Endothelial cell of umbilical vein (primary cell): ENCODE measurements at regions not wholly inside any gene's neighbourhood (a gene's known extent, or its start where the extent isn't known, plus 50 kb on each side); places are given as distances from the start of the nearest gene placed in this dataset.

ENCODE experiments used
- CTCF ChIP-seq, 2 donors: IDR thresholded peaks; 1 replicate in 1 of 2; 2 replicates in 1 of 2; pipeline ENCODE4 v1.5.1; 2011; ENCODE audit warnings: low read length in 2 of 2, mild to moderate bottlenecking in 2 of 2, moderate library complexity in 2 of 2, control low read depth in 1 of 2, inconsistent platforms in 1 of 2, low read depth in 1 of 2; ENCODE audit not compliant: insufficient read depth in 1 of 2; ENCODE audit errors: extremely low read depth in 1 of 2
- EZH2 ChIP-seq: IDR thresholded peaks from 2 replicates; pipeline ENCODE4 v1.6.1; 2012; ENCODE audit warnings: borderline replicate concordance, low read depth, mild to moderate bottlenecking, moderate library complexity, low read length, inconsistent platforms; ENCODE audit not compliant: severe bottlenecking
- MAX ChIP-seq: IDR thresholded peaks from 2 replicates; pipeline ENCODE4 v1.6.1; 2011; ENCODE audit not compliant: insufficient read depth, insufficient read length
- POLR2A ChIP-seq: IDR thresholded peaks from 2 replicates; pipeline ENCODE4 v1.6.1; 2012; ENCODE audit warnings: low read depth, mild to moderate bottlenecking, control low read depth, low read length
- POLR2AphosphoS5 ChIP-seq: IDR thresholded peaks from 2 replicates; pipeline ENCODE4 v1.6.1; 2012; ENCODE audit warnings: low read depth, mild to moderate bottlenecking, control low read depth, low read length, moderate library complexity; ENCODE audit not compliant: insufficient read depth

- no peak for TF ChIP-seq POLR2A
- no peak for TF ChIP-seq CTCF (IDR thresholded peaks at IDR 0.05; ENCODE audit: extremely low read depth in 1 of 2, insufficient read depth in 1 of 2, low read depth in 1 of 2, low read length in 2 of 2)
- no peak for TF ChIP-seq MAX
- TF ChIP-seq EZH2: no peak
- TF ChIP-seq POLR2AphosphoS5: no peak
Measured at GRCh38 chr22:49674479-49675050, 153.1 kb downstream of the BRD1 start.
